IMR-90 (cell line): ENCODE measurements at regions not wholly inside any gene's neighbourhood (a gene's known extent, or its start where the extent isn't known, plus 50 kb on each side); places are given as distances from the start of the nearest gene placed in this dataset.

Experiments used
- BHLHE40 ChIP-seq: fragments of 150-350 bp; IDR thresholded peaks from 2 replicates; pipeline ENCODE4 v1.6.1; 2016; ENCODE audit warnings: mild to moderate bottlenecking, low read depth, low read length
- CEBPB ChIP-seq: IDR thresholded peaks from 2 replicates; pipeline ENCODE4 v1.6.1; 2012; ENCODE audit warnings: low read depth, low read length, improper control_type of control experiment
- CHD1 ChIP-seq: IDR thresholded peaks from 2 replicates; pipeline ENCODE4 v1.6.1; 2012; ENCODE audit warnings: low read depth, low read length, improper control_type of control experiment
- CTCF ChIP-seq: conservative IDR thresholded peaks from 2 replicates; pipeline ENCODE4 v1.5.1; 2012; ENCODE audit warnings: mild to moderate bottlenecking, low read depth, low read length, improper control_type of control experiment
- FOS ChIP-seq: fragments of 150-350 bp; IDR thresholded peaks from 2 replicates; pipeline ENCODE4 v1.6.1; 2016; ENCODE audit warnings: low read depth, low read length
- MAZ ChIP-seq: IDR thresholded peaks from 2 replicates; pipeline ENCODE4 v1.6.1; 2012; ENCODE audit warnings: low read depth, mild to moderate bottlenecking, low read length, improper control_type of control experiment, moderate library complexity, borderline replicate concordance
- MXI1 ChIP-seq: IDR thresholded peaks from 2 replicates; pipeline ENCODE4 v1.6.1; 2012; ENCODE audit warnings: low read depth, mild to moderate bottlenecking, low read length, moderate library complexity, borderline replicate concordance
- POLR2A ChIP-seq: IDR thresholded peaks from 2 replicates; pipeline ENCODE4 v1.6.1; 2012; ENCODE audit warnings: mild to moderate bottlenecking, low read depth, low read length
- RAD21 ChIP-seq: IDR thresholded peaks from 2 replicates; pipeline ENCODE4 v1.6.1; 2012; ENCODE audit warnings: low read length, improper control_type of control experiment
- RCOR1 ChIP-seq: IDR thresholded peaks from 2 replicates; pipeline ENCODE4 v1.6.1; 2012; ENCODE audit warnings: mild to moderate bottlenecking, low read length, improper control_type of control experiment; ENCODE audit not compliant: insufficient replicate concordance
- RFX5 ChIP-seq: IDR thresholded peaks from 2 replicates; pipeline ENCODE4 v1.8.0; 2012; ENCODE audit warnings: low read depth, mild to moderate bottlenecking, low read length, moderate library complexity
- SMC3 ChIP-seq: fragments of 150-350 bp; IDR thresholded peaks from 2 replicates; pipeline ENCODE4 v1.6.1; 2016; ENCODE audit warnings: low read depth, mild to moderate bottlenecking, antibody characterized with exemption, low read length, moderate library complexity
- TF ChIP-seq, protein P1 (sequence below): fragments of 150-350 bp; IDR thresholded peaks from 2 replicates; pipeline ENCODE4 v1.6.1; 2017; ENCODE audit warnings: mild to moderate bottlenecking, antibody characterized with exemption, low read length, low read depth
- TF ChIP-seq, protein P2 (sequence below): fragments of 150-350 bp; IDR thresholded peaks from 2 replicates; pipeline ENCODE4 v1.6.1; 2016; ENCODE audit warnings: low read depth, mild to moderate bottlenecking, low read length, moderate library complexity, borderline replicate concordance

GRCh38 chrX:102866981-102867656 lies 70.0 kb upstream of the RAB40AL start:
- TF ChIP-seq RAD21 (no peak), RFX5 (no peak), CTCF (no peak), CHD1 (no peak), POLR2A (no peak), FOS (no peak), SMC3 (no peak), BHLHE40 (no peak), MAZ (no peak), CEBPB (no peak), MXI1 (no peak), RCOR1 (no peak)
- TF ChIP-seq, protein P1, sequence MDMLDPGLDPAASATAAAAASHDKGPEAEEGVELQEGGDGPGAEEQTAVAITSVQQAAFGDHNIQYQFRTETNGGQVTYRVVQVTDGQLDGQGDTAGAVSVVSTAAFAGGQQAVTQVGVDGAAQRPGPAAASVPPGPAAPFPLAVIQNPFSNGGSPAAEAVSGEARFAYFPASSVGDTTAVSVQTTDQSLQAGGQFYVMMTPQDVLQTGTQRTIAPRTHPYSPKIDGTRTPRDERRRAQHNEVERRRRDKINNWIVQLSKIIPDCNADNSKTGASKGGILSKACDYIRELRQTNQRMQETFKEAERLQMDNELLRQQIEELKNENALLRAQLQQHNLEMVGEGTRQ, result no peak
- TF ChIP-seq, protein P2, sequence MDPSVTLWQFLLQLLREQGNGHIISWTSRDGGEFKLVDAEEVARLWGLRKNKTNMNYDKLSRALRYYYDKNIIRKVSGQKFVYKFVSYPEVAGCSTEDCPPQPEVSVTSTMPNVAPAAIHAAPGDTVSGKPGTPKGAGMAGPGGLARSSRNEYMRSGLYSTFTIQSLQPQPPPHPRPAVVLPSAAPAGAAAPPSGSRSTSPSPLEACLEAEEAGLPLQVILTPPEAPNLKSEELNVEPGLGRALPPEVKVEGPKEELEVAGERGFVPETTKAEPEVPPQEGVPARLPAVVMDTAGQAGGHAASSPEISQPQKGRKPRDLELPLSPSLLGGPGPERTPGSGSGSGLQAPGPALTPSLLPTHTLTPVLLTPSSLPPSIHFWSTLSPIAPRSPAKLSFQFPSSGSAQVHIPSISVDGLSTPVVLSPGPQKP, result no peak
